Choroid plexus epithelial cell (primary cell): ENCODE measurements at regions not wholly inside any gene's neighbourhood (a gene's known extent, or its start where the extent isn't known, plus 50 kb on each side); places are given as distances from the start of the nearest gene placed in this dataset.

Source experiments
- DNase-seq: peaks from one replicate; pipeline ENCODE4 v3.0.0-alpha.2; 2010; ENCODE audit warnings: low read depth
- H3K4me3 ChIP-seq: 2 replicates; pipeline ENCODE4 v1.5.1; 2011; ENCODE audit warnings: low read depth, mild to moderate bottlenecking, control low read depth, low read length, moderate library complexity
- CTCF ChIP-seq: conservative IDR thresholded peaks from 2 replicates; pipeline ENCODE4 v1.5.1; 2011; ENCODE audit warnings: low read depth, mild to moderate bottlenecking, control low read depth, inconsistent platforms, low read length, moderate library complexity

GRCh38 chr12:74483057-74483456, 54.6 kb upstream of the ATXN7L3B start:
- DNase-seq = no peak
- no peak overlapping the region for H3K4me3 ChIP-seq
- TF ChIP-seq CTCF = no peak
